H9 (cell line): ENCODE measurements at regions not wholly inside any gene's neighbourhood (a gene's known extent, or its start where the extent isn't known, plus 50 kb on each side); places are given as distances from the start of the nearest gene placed in this dataset.

ENCODE experiments used
- DNase-seq: peaks from one replicate; pipeline ENCODE4 v3.0.0-alpha.2; 2017
- H2AFZ ChIP-seq: one replicate; pipeline ENCODE4 v1.6.1; 2013; ENCODE audit warnings: mild to moderate bottlenecking, low read length, control low read depth, moderate library complexity
- H2AK5ac ChIP-seq: 2 replicates; pipeline ENCODE4 v1.6.1; 2013; ENCODE audit warnings: low read length, control low read depth, mixed read lengths; ENCODE audit not compliant: insufficient read length
- H2BK120ac ChIP-seq: one replicate; pipeline ENCODE4 v1.6.1; 2013; ENCODE audit warnings: low read depth, mild to moderate bottlenecking, low read length, control low read depth, inconsistent platforms; ENCODE audit not compliant: poor library complexity, severe bottlenecking
- H2BK12ac ChIP-seq: 2 replicates; pipeline ENCODE4 v1.6.1; 2013; ENCODE audit warnings: low read length, control low read depth, mixed read lengths, low read depth; ENCODE audit not compliant: insufficient read length
- H2BK15ac ChIP-seq: 2 replicates; pipeline ENCODE4 v1.6.1; 2013; ENCODE audit warnings: low read depth, low read length, control low read depth
- H2BK20ac ChIP-seq: one replicate; pipeline ENCODE4 v1.6.1; 2013; ENCODE audit warnings: low read depth, mild to moderate bottlenecking, low read length, control low read depth, inconsistent platforms; ENCODE audit not compliant: poor library complexity, severe bottlenecking
- H2BK5ac ChIP-seq: 2 replicates; pipeline ENCODE4 v1.6.1; 2013; ENCODE audit warnings: low read length, control low read depth, mixed read lengths; ENCODE audit not compliant: insufficient read length
- H3K14ac ChIP-seq: 2 replicates; pipeline ENCODE4 v1.6.1; 2013; ENCODE audit warnings: low read length, control low read depth; ENCODE audit not compliant: insufficient read depth
- H3K18ac ChIP-seq: 2 replicates; pipeline ENCODE4 v1.6.1; 2013; ENCODE audit warnings: low read depth, mild to moderate bottlenecking, mixed read lengths, low read length, control low read depth; ENCODE audit not compliant: insufficient read length
- H3K23ac ChIP-seq: 2 replicates; pipeline ENCODE4 v1.6.1; 2013; ENCODE audit warnings: low read length, control low read depth, mixed read lengths, low read depth; ENCODE audit not compliant: insufficient read length
- H3K23me2 ChIP-seq: 2 replicates; pipeline ENCODE4 v1.6.1; 2013; ENCODE audit warnings: low read depth, mild to moderate bottlenecking, mixed read lengths, low read length, control low read depth; ENCODE audit not compliant: insufficient read length, poor library complexity, severe bottlenecking
- H3K27ac ChIP-seq: 2 replicates; pipeline ENCODE4 v1.5.1; 2013; ENCODE audit warnings: low read length, control low read depth, mixed read lengths, low read depth; ENCODE audit not compliant: insufficient read length
- H3K27me3 ChIP-seq: 2 replicates; pipeline ENCODE4 v1.6.1; 2013; ENCODE audit warnings: low read length, control low read depth, inconsistent platforms; ENCODE audit not compliant: insufficient read depth
- H3K4ac ChIP-seq: 2 replicates; pipeline ENCODE4 v1.6.1; 2013; ENCODE audit warnings: low read depth, mild to moderate bottlenecking, control low read depth, inconsistent platforms, low read length, moderate library complexity
- H3K4me1 ChIP-seq: 2 replicates; pipeline ENCODE4 v1.6.1; 2013; ENCODE audit warnings: low read length, control low read depth, inconsistent platforms; ENCODE audit not compliant: insufficient read depth
- H3K4me2 ChIP-seq: 2 replicates; pipeline ENCODE4 v1.6.1; 2013; ENCODE audit warnings: low read length, control low read depth, mixed read lengths; ENCODE audit not compliant: insufficient read length, insufficient read depth
- H3K56ac ChIP-seq: 2 replicates; pipeline ENCODE4 v1.6.1; 2013; ENCODE audit warnings: low read depth, mild to moderate bottlenecking, mixed read lengths, low read length, control low read depth; ENCODE audit not compliant: insufficient read length
- H3K79me1 ChIP-seq: 2 replicates; pipeline ENCODE4 v1.6.1; 2013; ENCODE audit warnings: low read depth, mild to moderate bottlenecking, moderate library complexity, low read length, control low read depth, inconsistent platforms; ENCODE audit not compliant: insufficient read depth, poor library complexity, severe bottlenecking
- H3K79me2 ChIP-seq: 2 replicates; pipeline ENCODE4 v1.6.1; 2013; ENCODE audit warnings: low read length, control low read depth, inconsistent platforms; ENCODE audit not compliant: insufficient read depth
- H3K9ac ChIP-seq: 2 replicates; pipeline ENCODE4 v1.6.1; 2013; ENCODE audit warnings: low read length, control low read depth, mixed read lengths; ENCODE audit not compliant: insufficient read length; ENCODE audit errors: extremely low read depth
- H3K9me3 ChIP-seq: one replicate; pipeline ENCODE4 v1.6.1; 2013; ENCODE audit warnings: low read depth, low read length, inconsistent platforms; ENCODE audit not compliant: control insufficient read depth
- H3T11ph ChIP-seq: one replicate; pipeline ENCODE4 v1.6.1; 2013; ENCODE audit warnings: mild to moderate bottlenecking, low read length, control low read depth, inconsistent platforms
- H4K20me1 ChIP-seq: one replicate; pipeline ENCODE4 v1.6.1; 2013; ENCODE audit not compliant: control insufficient read depth, insufficient read length, insufficient read depth
- H4K5ac ChIP-seq: 2 replicates; pipeline ENCODE4 v1.6.1; 2013; ENCODE audit warnings: low read depth, mild to moderate bottlenecking, mixed read lengths, low read length, control low read depth; ENCODE audit not compliant: insufficient read length
- H4K8ac ChIP-seq: replicated peaks from 2 replicates; pipeline ENCODE4 v1.6.1; 2013; ENCODE audit warnings: low read length, control low read depth, mixed read lengths, low read depth; ENCODE audit not compliant: insufficient read length
- H4K91ac ChIP-seq: 2 replicates; pipeline ENCODE4 v1.6.1; 2013; ENCODE audit warnings: low read depth, mild to moderate bottlenecking, moderate library complexity, mixed read lengths, low read length, control low read depth; ENCODE audit not compliant: insufficient read length
- H3K27ac Mint-ChIP-seq, 3 experiments: 2 replicates in 2 of 3; 3 replicates in 1 of 3; pipeline ENCODE4 v1.8.0; 2020 to 2021; ENCODE audit warnings: mixed read lengths in 3 of 3, mild to moderate bottlenecking in 1 of 3, moderate library complexity in 1 of 3
- H3K27me3 Mint-ChIP-seq: 2 replicates; pipeline ENCODE4 v1.8.0; 2021; ENCODE audit warnings: low read depth, mild to moderate bottlenecking, moderate library complexity, mixed read lengths
- H3K36me3 Mint-ChIP-seq, 3 experiments: 2 replicates in 2 of 3; 3 replicates in 1 of 3; pipeline ENCODE4 v1.8.0; 2020 to 2021; ENCODE audit warnings: low read depth in 3 of 3, mixed read lengths in 3 of 3; ENCODE audit not compliant: insufficient read depth in 1 of 3
- H3K4me1 Mint-ChIP-seq, 2 experiments: 2 replicates each; pipeline ENCODE4 v1.8.0; 2020; ENCODE audit warnings: mixed read lengths in 2 of 2
- H3K4me3 Mint-ChIP-seq, 2 experiments: 2 replicates in 1 of 2; 3 replicates in 1 of 2; pipeline ENCODE4 v1.8.0; 2020 to 2021; ENCODE audit warnings: mild to moderate bottlenecking in 2 of 2, mixed read lengths in 2 of 2, moderate library complexity in 1 of 2
- H3K9me3 Mint-ChIP-seq, 2 experiments: 2 replicates in 1 of 2; 3 replicates in 1 of 2; pipeline ENCODE4 v1.8.0; 2020; ENCODE audit warnings: mild to moderate bottlenecking in 2 of 2, mixed read lengths in 2 of 2, moderate library complexity in 1 of 2
- WGBS: extraction: QIAGEN DNeasy Blood & Tissue Kit; methylation state at CpG from one replicate; pipeline ENCODE4 v1.1.7; 2013; ENCODE audit warnings: missing lambda C conversion rate, low lambda C conversion rate, mixed read lengths; ENCODE audit not compliant: insufficient read length; ENCODE audit errors: extremely low coverage; 5-methylcytosine and 5-hydroxymethylcytosine counted together
- TF ChIP-seq, protein P1 (sequence below): fragments of 200-600 bp; sonication (generic); conservative IDR thresholded peaks from 3 replicates; pipeline ENCODE4 v1.8.0; 2021; ENCODE audit warnings: antibody characterized with exemption, mild to moderate bottlenecking

DNA sequence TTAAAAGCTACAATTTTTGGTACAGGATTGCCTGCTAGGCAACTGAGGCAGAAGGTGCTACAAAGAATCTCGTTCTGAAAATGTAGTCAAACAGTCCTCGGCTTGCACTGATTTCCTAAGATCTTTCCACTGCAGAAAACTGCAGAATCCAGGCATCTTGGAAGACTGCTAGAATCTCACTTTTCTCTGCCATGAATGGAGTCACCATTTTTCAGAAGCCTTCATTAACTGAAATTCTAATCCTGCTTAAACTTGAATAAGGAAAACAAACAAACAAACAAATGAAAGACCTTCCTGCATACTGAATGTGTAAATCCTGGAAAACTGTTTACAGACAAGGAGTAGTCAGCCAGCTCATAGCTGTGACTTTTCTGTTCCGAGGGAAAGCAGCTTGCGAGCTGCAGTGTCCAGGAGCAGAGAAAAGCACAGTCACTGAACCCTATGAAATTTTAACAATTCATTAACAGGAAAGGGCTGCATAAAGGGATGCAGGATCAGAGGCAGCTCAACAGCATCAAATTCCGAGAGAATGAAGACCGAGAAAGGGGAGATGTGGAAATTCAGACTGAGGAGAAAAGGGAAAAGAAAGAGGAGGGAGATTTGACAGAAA is 210.5 kb upstream of the PIK3C3 start:
- Histone ChIP-seq H3K4ac (no peak overlapping the region), H4K5ac (no peak overlapping the region), H3K79me1 (no peaks in the 10 kb centered on the region), H3K18ac (no peak overlapping the region), H2BK12ac (no peak overlapping the region), H3K14ac (no peak overlapping the region), H2AK5ac (no peak overlapping the region), H4K8ac (no peak overlapping the region), H2BK5ac (no peak overlapping the region), H3K27ac (no peak overlapping the region), H3K56ac (no peak overlapping the region), H3K23ac (no peak overlapping the region), H4K91ac (no peak overlapping the region), H3K9ac (no peak overlapping the region), H2BK120ac (no peak overlapping the region), H3K4me2 (peak overlapping the region; percentile 5), H3K27me3 (no peaks in the 10 kb centered on the region), H2AFZ (no peak overlapping the region), H2BK20ac (no peak overlapping the region), H3K9me3 (no peaks in the 10 kb centered on the region), H2BK15ac (no peak overlapping the region), H3K79me2 (no peaks in the 10 kb centered on the region), H4K20me1 (no peaks in the 10 kb centered on the region), H3K4me1 (peaks cover 5% of the 10 kb centered on the region; the same call in 1 of the 2 replicates), H3K23me2 (no peaks in the 10 kb centered on the region), H3T11ph (no peak overlapping the region)
- DNase-seq, result no peak
- Mint-ChIP-seq H3K4me3 (peak overlapping the region; percentile 5 to 69), H3K4me1 (peaks cover 37 to 43% of the 10 kb centered on the region in 2 experiments), H3K36me3 (peaks cover 0 to 6% (median 3%) of the 10 kb centered on the region in 3 experiments; a peak in 3 of 7 replicates), H3K9me3 (peaks cover 0 to 3% of the 10 kb centered on the region in 2 experiments; a peak in 2 of 5 replicates), H3K27me3 (no peaks in the 10 kb centered on the region; the same call in 1 of the 2 replicates), H3K27ac (peak overlapping the region; percentile 78 to 85 (median 85))
- no CpG with 5 or more reads among the region's 6 CpGs for WGBS
- TF ChIP-seq, protein P1, sequence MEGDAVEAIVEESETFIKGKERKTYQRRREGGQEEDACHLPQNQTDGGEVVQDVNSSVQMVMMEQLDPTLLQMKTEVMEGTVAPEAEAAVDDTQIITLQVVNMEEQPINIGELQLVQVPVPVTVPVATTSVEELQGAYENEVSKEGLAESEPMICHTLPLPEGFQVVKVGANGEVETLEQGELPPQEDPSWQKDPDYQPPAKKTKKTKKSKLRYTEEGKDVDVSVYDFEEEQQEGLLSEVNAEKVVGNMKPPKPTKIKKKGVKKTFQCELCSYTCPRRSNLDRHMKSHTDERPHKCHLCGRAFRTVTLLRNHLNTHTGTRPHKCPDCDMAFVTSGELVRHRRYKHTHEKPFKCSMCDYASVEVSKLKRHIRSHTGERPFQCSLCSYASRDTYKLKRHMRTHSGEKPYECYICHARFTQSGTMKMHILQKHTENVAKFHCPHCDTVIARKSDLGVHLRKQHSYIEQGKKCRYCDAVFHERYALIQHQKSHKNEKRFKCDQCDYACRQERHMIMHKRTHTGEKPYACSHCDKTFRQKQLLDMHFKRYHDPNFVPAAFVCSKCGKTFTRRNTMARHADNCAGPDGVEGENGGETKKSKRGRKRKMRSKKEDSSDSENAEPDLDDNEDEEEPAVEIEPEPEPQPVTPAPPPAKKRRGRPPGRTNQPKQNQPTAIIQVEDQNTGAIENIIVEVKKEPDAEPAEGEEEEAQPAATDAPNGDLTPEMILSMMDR, result no peak
